Tibial nerve (tissue), 3 donors: ENCODE measurements at regions not wholly inside any gene's neighbourhood (a gene's known extent, or its start where the extent isn't known, plus 50 kb on each side); places are given as distances from the start of the nearest gene placed in this dataset.

ENCODE experiments used
- CTCF ChIP-seq, 5 experiments: fragments of 200-600 bp in 3 of 5; fragments of 450-650 bp in 2 of 5; sonication (generic) in 3 of 5; IDR thresholded peaks; one replicate each; pipeline ENCODE4 v1.5.1; 2016 to 2019; ENCODE audit warnings: antibody characterized with exemption in 5 of 5, mild to moderate bottlenecking in 3 of 5, moderate library complexity in 2 of 5
- POLR2A ChIP-seq, 2 donors: fragments of 450-650 bp; IDR thresholded peaks; one replicate each; pipeline ENCODE4 v1.6.1; 2017; ENCODE audit warnings: antibody characterized with exemption in 2 of 2, mild to moderate bottlenecking in 2 of 2, moderate library complexity in 2 of 2

GRCh38 chrX:118261151-118261550 is 84.8 kb upstream of the WDR44 start:
- TF ChIP-seq CTCF (IDR thresholded peaks at IDR 0.05) (no peak), POLR2A (IDR thresholded peaks at IDR 0.05) (no peak)
